ENCODE measurements at regions not wholly inside any gene's neighbourhood (a gene's known extent, or its start where the extent isn't known, plus 50 kb on each side); places are given as distances from the start of the nearest gene placed in this dataset.

DNA sequence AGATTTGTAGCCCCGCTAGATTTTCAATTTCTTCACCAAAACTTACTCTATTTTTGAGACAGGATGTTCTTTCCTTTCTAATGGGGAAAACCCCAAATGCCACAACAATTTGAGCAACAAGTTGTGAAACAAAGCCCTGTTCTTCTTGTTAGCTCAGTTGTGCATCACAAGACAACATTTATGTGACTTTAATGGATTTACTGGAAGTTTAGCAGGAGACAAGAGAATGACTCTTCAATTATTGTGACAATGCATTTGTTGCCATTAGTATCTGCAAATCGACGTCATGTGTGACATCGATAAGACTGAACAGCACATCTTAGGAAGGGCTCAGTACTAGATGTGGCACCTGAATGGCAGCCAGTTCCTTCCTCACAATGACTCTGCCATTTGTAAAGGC lies 1028.9 kb upstream of the TMEM132C start:
- no peak overlapping the region for H3K4me3 ChIP-seq
- no peak for DNase-seq
- H3K36me3 ChIP-seq, result no peaks in the 10 kb centered on the region
- no peaks in the 10 kb centered on the region for H3K4me1 ChIP-seq
- no peaks in the 10 kb centered on the region for H3K9me3 ChIP-seq
- H3K27ac ChIP-seq, result no peak overlapping the region
- H3K27me3 ChIP-seq, result no peaks in the 10 kb centered on the region
- TF ChIP-seq POLR2A (IDR thresholded peaks at IDR 0.05), result no peak
- TF ChIP-seq, protein P1, sequence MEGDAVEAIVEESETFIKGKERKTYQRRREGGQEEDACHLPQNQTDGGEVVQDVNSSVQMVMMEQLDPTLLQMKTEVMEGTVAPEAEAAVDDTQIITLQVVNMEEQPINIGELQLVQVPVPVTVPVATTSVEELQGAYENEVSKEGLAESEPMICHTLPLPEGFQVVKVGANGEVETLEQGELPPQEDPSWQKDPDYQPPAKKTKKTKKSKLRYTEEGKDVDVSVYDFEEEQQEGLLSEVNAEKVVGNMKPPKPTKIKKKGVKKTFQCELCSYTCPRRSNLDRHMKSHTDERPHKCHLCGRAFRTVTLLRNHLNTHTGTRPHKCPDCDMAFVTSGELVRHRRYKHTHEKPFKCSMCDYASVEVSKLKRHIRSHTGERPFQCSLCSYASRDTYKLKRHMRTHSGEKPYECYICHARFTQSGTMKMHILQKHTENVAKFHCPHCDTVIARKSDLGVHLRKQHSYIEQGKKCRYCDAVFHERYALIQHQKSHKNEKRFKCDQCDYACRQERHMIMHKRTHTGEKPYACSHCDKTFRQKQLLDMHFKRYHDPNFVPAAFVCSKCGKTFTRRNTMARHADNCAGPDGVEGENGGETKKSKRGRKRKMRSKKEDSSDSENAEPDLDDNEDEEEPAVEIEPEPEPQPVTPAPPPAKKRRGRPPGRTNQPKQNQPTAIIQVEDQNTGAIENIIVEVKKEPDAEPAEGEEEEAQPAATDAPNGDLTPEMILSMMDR (IDR thresholded peaks at IDR 0.05), result no peak

DNA sequence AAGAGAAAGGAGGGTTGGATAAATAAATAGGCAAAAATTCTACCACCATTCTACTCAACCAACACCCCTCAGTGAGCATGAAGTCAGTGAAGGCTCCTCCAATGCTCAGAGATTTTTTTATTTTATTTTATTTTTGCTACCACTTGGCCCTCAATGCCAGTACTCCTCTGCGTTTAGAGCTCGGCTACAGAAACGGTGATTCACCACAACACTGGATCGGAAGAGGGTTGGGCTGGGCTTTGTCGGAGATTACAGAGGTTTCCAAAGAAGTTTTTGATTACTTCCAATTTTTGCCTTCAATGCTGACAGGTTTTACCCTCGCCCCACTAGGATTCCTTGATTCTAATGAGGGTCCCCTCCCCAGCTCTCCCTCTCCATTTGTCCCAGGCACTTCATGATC lies 1027.2 kb upstream of the TMEM132C start:
- H3K4me1 ChIP-seq, result no peaks in the 10 kb centered on the region
- TF ChIP-seq, protein P1 (IDR thresholded peaks at IDR 0.05), result no peak
- no peak for TF ChIP-seq POLR2A (IDR thresholded peaks at IDR 0.05)
- H3K9me3 ChIP-seq, result no peaks in the 10 kb centered on the region
- no peak overlapping the region for H3K27ac ChIP-seq
- H3K36me3 ChIP-seq, result no peaks in the 10 kb centered on the region
- no peak for DNase-seq
- H3K27me3 ChIP-seq, result no peaks in the 10 kb centered on the region
- no peak overlapping the region for H3K4me3 ChIP-seq

DNA sequence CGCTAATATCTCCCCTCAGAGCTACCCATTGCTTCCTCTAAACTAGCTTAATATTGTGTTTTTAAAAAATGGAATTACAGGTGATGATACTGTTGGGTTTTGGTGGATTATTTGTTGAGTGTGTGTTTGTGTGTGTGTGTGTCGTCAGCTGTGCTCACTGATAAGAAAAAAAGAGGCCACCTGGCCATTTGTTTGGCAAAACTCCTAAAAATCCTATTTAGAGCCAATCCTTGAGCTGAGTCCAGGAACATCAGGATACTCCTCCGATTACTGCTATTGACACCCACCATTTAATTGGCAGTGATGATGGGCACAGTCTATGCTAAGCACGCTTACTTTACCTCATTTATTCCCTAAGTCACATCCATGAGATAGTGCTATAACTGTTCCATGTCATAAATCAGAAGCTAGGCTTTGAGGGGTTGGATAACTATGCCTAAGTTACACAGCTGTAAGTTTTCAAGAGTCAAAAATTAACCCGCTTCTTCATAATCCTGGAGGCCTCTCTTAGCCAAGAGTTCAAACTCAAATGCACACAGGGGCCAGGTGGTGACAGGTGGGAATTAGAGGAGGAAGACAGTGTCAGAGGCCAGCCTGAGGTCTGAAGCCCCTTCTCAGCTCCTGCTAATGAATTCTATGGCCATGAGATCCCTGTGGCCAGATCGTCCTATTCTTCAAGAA lies 1026.6 kb upstream of the TMEM132C start:
- no peaks in the 10 kb centered on the region for H3K4me1 ChIP-seq
- H3K27me3 ChIP-seq, result no peaks in the 10 kb centered on the region

DNA sequence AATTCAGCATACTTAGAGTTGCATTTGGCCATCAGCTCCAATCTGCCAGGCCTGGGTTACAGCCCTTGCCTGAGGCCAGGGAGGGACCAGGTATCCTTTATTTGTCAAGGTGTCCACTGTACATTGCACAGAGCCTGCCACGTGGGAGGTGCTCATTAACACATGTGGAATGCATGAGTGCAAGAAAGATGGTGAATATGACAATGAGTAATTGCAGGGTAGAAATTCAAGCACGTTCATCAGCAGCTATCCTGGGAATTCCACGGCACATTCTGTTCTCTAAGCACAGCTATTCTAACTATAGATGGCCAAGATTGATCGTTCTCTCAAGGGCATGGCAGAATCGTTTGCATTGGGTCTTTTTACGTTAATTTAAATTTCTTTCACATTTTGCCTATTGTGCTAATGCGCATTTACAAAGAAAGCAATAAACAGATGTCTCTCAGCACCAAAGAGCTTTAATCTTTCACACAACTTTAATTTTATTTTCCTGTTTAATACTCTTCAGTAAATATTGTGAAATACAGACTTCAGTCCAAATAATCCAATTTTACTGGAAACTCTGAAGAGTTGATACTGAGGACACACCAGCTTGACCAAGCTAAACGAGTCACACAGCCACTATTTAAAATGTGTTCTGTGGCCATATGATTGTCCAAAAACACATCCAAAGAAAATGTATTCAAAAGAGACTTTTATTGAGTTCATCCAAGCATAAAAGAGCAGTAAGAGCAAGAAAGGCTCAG lies 1025.7 kb upstream of the TMEM132C start:
- no peak for TF ChIP-seq POLR2A (IDR thresholded peaks at IDR 0.05)
- TF ChIP-seq, protein P1 (IDR thresholded peaks at IDR 0.05), result no peak
- no peak for DNase-seq
- H3K27ac ChIP-seq, result no peak overlapping the region

More for the DNA sequence above, 1026.6 kb upstream of the TMEM132C start:
- H3K36me3 ChIP-seq, result no peaks in the 10 kb centered on the region
- no peak for TF ChIP-seq POLR2A (IDR thresholded peaks at IDR 0.05)
- TF ChIP-seq, protein P1 (IDR thresholded peaks at IDR 0.05), result no peak
- no peak overlapping the region for H3K4me3 ChIP-seq
- H3K27ac ChIP-seq, result no peak overlapping the region
- DNase-seq, result no peak
- no peaks in the 10 kb centered on the region for H3K9me3 ChIP-seq

DNA sequence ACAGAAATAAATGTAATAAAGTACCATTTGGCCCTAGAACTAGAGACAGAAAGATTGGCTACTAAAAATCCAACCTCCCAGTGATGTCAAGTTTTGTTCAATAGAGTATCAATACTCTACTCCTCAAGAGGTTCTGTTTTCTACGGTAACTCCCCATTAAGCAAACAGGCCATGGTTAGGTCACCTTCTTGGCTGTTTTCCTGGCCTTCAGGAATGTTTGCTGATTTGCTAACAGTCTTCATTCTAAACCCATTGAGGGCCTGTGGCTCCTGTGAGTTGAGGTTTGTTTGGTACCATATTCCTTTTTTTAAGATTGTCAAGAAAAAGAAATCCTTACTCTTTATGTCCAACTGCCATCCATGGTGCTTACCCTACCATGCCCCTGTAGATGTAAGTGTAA lies 1022.0 kb upstream of the TMEM132C start:
- TF ChIP-seq POLR2A (IDR thresholded peaks at IDR 0.05), result no peak
- TF ChIP-seq, protein P1 (IDR thresholded peaks at IDR 0.05), result no peak
- DNase-seq, result no peak
- no peak overlapping the region for H3K4me3 ChIP-seq
- no peaks in the 10 kb centered on the region for H3K36me3 ChIP-seq
- H3K27me3 ChIP-seq, result no peaks in the 10 kb centered on the region
- no peaks in the 10 kb centered on the region for H3K9me3 ChIP-seq
- H3K27ac ChIP-seq, result no peak overlapping the region
- H3K4me1 ChIP-seq, result no peaks in the 10 kb centered on the region

More for the DNA sequence above, 1025.7 kb upstream of the TMEM132C start:
- Histone ChIP-seq H3K36me3 (no peaks in the 10 kb centered on the region), H3K9me3 (no peaks in the 10 kb centered on the region), H3K4me3 (no peak overlapping the region), H3K4me1 (no peaks in the 10 kb centered on the region), H3K27me3 (no peaks in the 10 kb centered on the region)
